Sigmoid colon (tissue), 6 donors: ENCODE measurements at regions not wholly inside any gene's neighbourhood (a gene's known extent, or its start where the extent isn't known, plus 50 kb on each side); places are given as distances from the start of the nearest gene placed in this dataset.
"Not testable (repeated sequence)": the region's sequence is repeated elsewhere in the genome, so short reads cannot be mapped to it uniquely, and the experiment has no call there.

ENCODE experiments used
- DNase-seq: peaks from one replicate; pipeline ENCODE4 v3.0.0-alpha.2; 2019
- H3K27ac ChIP-seq, 4 donors: fragments of 200-600 bp; sonication (generic); one replicate each; pipeline ENCODE4 v1.5.1; 2016 to 2019; ENCODE audit warnings: mild to moderate bottlenecking in 1 of 4
- H3K27me3 ChIP-seq, 3 donors: fragments of 200-600 bp; sonication (generic); one replicate each; pipeline ENCODE4 v1.5.1; 2019; ENCODE audit warnings: mild to moderate bottlenecking in 1 of 3
- H3K36me3 ChIP-seq, 4 donors: fragments of 200-600 bp; sonication (generic); one replicate each; pipeline ENCODE4 v1.5.1; 2016 to 2019
- H3K4me1 ChIP-seq, 4 donors: fragments of 200-600 bp; sonication (generic); one replicate each; pipeline ENCODE4 v1.5.1; 2017 to 2019
- H3K4me3 ChIP-seq, 4 donors: fragments of 200-600 bp; sonication (generic); one replicate each; pipeline ENCODE4 v1.5.1; 2017 to 2019; ENCODE audit warnings: mild to moderate bottlenecking in 2 of 4, moderate library complexity in 1 of 4
- H3K9me3 ChIP-seq, 4 donors: fragments of 200-600 bp in 3 of 4; sonication (generic) in 3 of 4; one replicate each; pipeline versions ENCODE4 v1.5.1 to v1.6.1; 2013 to 2019
- EP300 ChIP-seq, 4 donors: sonication (generic); formaldehyde crosslinking; IDR thresholded peaks; one replicate each; pipeline ENCODE4 v1.6.1; 2017; ENCODE audit warnings: antibody characterized with exemption in 4 of 4
- POLR2A ChIP-seq, 2 donors: fragments of 450-650 bp; IDR thresholded peaks; one replicate each; pipeline ENCODE4 v1.6.1; 2016; ENCODE audit warnings: antibody characterized with exemption in 2 of 2, mild to moderate bottlenecking in 2 of 2, moderate library complexity in 2 of 2
- POLR2AphosphoS5 ChIP-seq, 4 donors: sonication (generic); formaldehyde crosslinking; IDR thresholded peaks; one replicate each; pipeline ENCODE4 v1.6.1; 2017; ENCODE audit warnings: antibody characterized with exemption in 4 of 4
- WGBS, 2 donors: extraction: QIAGEN DNeasy Blood & Tissue Kit; methylation state at CpG; one replicate each; pipeline ENCODE4 v1.1.7; 2013; 5-methylcytosine and 5-hydroxymethylcytosine counted together
- intact Hi-C: fragments of 100-400 bp; cut with DNase I; formaldehyde crosslinking; loops from one replicate; pipeline ENCODE4 v1.15.1; 2023
- TF ChIP-seq, protein P1 (sequence below), 4 experiments: fragments of 450-650 bp in 3 of 4; fragments of 200-600 bp in 1 of 4; IDR thresholded peaks; one replicate each; pipeline ENCODE4 v1.5.1; 2016 to 2019; ENCODE audit warnings: antibody characterized with exemption in 4 of 4, mild to moderate bottlenecking in 3 of 4, moderate library complexity in 2 of 4
- donor health status: healthy with polysubstance abuse.
- donor health status: healthy.

DNA sequence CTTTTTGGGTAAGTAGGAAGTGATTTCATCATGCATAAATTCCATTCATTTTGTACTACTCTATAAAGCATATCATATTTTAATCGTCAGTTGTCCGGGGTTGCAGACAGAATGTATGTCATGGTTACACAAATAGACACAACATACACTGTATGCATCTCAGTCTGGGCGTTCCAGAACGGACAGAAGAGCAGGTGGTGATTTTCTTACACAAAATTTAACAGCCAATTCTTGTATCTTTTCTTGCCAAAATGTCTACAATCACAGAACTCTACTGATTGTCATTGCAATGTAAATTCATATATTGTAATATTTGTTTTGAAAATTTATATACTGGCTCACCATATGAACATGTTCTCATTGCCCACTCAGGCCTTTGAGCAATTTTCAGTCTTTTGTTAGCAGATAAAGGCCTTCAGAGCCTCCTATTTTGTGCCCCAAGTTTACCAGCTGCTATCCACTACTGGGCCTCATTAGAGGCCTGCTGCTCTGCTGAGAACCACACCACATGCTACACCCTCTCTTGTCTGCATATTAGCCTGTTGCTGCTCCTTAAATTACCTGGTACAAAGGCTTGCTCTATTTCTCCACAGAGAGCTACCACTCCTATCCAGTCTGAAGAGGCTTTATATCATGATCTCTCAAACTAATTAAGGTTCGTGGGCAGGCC lies 61.5 kb downstream of the PRDM13 start:
- no peak for DNase-seq
- H3K27ac ChIP-seq: no peak overlapping the region
- WGBS, 2 donors: 71 to 73% methylated on average over 5 of the region's 5 CpGs
- intact Hi-C loops: no loop called here
- H3K27me3 ChIP-seq: no peaks in the 10 kb centered on the region
- no peak overlapping the region for H3K4me3 ChIP-seq
- TF ChIP-seq POLR2AphosphoS5 (IDR thresholded peaks at IDR 0.05) (no peak), EP300 (IDR thresholded peaks at IDR 0.05) (no peak), POLR2A (IDR thresholded peaks at IDR 0.05) (no peak)
- TF ChIP-seq, protein P1, sequence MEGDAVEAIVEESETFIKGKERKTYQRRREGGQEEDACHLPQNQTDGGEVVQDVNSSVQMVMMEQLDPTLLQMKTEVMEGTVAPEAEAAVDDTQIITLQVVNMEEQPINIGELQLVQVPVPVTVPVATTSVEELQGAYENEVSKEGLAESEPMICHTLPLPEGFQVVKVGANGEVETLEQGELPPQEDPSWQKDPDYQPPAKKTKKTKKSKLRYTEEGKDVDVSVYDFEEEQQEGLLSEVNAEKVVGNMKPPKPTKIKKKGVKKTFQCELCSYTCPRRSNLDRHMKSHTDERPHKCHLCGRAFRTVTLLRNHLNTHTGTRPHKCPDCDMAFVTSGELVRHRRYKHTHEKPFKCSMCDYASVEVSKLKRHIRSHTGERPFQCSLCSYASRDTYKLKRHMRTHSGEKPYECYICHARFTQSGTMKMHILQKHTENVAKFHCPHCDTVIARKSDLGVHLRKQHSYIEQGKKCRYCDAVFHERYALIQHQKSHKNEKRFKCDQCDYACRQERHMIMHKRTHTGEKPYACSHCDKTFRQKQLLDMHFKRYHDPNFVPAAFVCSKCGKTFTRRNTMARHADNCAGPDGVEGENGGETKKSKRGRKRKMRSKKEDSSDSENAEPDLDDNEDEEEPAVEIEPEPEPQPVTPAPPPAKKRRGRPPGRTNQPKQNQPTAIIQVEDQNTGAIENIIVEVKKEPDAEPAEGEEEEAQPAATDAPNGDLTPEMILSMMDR (IDR thresholded peaks at IDR 0.05): no peak
- no peaks in the 10 kb centered on the region for H3K9me3 ChIP-seq
- no peaks in the 10 kb centered on the region for H3K36me3 ChIP-seq
- no peaks in the 10 kb centered on the region for H3K4me1 ChIP-seq

DNA sequence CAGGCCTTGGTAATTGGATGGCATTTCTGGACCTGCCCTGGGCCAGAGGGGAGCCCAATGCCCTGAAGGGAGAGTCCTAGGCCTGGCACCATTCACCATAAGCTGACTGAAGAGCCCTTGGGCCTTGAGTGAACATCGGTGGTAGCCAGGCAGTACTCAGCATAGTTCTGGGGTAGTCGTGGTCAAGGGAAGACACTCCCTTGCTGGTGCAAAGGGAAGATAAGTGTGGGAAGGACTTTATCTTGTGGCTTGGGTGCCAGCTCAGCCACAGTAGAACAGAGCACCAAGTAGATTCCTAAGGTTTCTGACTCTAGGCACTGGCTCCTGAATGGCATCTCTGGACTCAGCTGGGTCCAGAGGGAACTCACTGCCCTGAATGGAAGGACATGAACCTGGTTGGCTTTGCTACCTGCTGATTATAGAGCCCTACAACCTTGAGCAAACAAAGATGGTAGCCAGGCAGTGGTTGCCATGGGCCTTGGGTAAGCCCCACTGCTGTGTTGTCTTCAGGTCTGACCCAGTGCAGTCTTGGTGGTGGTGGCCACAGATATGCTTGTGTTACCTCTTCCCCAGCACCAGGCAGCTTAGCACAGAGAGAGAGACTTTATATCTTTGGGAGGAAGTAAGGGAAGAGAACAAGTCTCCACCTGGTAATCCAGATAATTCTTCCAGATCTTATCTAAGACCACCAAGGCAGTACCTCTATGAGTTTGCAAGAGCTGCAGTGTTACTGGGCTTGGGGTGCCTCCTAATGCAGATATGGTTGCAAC lies 83.5 kb downstream of the PRDM13 start:
- no peaks in the 10 kb centered on the region for H3K36me3 ChIP-seq
- no peaks in the 10 kb centered on the region for H3K4me1 ChIP-seq
- TF ChIP-seq POLR2AphosphoS5 (IDR thresholded peaks at IDR 0.05) (no peak), POLR2A (IDR thresholded peaks at IDR 0.05) (no peak), EP300 (IDR thresholded peaks at IDR 0.05) (no peak)
- TF ChIP-seq, protein P1 (IDR thresholded peaks at IDR 0.05): no peak
- intact Hi-C loops: no loop called here
- DNase-seq: no peak
- H3K27ac ChIP-seq: no peak overlapping the region
- WGBS, 2 donors: 82 to 87% methylated on average over 2 of the region's 2 CpGs
- no peaks in the 10 kb centered on the region for H3K27me3 ChIP-seq
- no peaks in the 10 kb centered on the region for H3K9me3 ChIP-seq
- H3K4me3 ChIP-seq: no peak overlapping the region

DNA sequence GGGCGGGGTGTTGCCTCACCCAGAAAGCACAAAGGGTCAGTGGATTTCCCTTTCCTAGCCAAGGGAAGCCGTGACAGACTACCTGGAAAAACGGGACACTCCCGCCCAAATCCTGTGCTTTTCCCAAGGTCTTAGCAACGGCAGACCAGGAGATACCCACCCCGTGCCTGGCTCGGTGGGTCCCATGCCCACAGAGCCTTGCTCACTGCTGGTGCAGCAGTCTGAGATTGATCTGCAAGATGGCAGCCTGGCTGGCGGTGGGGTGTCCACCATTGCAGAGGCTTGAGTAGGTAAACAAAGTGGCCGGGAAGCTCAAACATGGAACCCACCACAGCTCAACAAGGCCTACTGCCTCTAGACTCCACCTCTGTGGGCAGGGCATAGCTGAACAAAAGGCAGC lies 95.7 kb downstream of the PRDM13 start:
- H3K36me3 ChIP-seq, H3K4me1 ChIP-seq, H3K9me3 ChIP-seq, DNase-seq, H3K4me3 ChIP-seq, H3K27me3 ChIP-seq, H3K27ac ChIP-seq, intact Hi-C loops: not testable (repeated sequence)
- WGBS, 2 donors: 87 to 90% methylated on average over 9 of the region's 9 CpGs

- H3K4me1 ChIP-seq: no peaks in the 10 kb centered on the region
- H3K27ac ChIP-seq: no peak overlapping the region
- TF ChIP-seq POLR2A (IDR thresholded peaks at IDR 0.05): no peak
- TF ChIP-seq POLR2AphosphoS5 (IDR thresholded peaks at IDR 0.05): no peak
- TF ChIP-seq, protein P1 (IDR thresholded peaks at IDR 0.05): no peak
- TF ChIP-seq EP300 (IDR thresholded peaks at IDR 0.05): no peak
- intact Hi-C loops: no loop called here
- no peaks in the 10 kb centered on the region for H3K36me3 ChIP-seq
- H3K9me3 ChIP-seq: no peaks in the 10 kb centered on the region
- no peak overlapping the region for H3K4me3 ChIP-seq
- DNase-seq: no peak
- no peaks in the 10 kb centered on the region for H3K27me3 ChIP-seq
These were observed 102.4 kb downstream of the PRDM13 start for GRCh38 chr6:99709062-99709461.

DNA sequence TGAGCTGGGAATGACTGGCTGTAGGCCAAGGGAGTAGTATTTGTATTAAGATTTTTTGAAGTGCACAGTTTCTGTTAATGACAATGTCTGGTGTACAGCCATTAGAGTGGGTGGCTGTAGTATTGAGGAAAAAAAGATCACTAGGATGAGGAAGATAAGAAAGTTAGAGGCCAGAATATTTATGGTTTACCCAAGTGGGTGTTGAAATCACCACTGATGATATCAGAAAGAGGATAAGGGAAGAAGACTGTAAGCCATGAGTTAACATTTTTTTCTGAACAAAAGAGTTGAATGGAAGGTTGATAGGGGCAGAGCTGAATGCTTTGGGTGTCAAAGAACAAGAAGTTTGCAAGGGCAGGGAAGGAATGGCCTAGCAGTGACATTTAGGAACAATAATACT lies 104.7 kb downstream of the PRDM13 start:
- H3K4me1 ChIP-seq: no peaks in the 10 kb centered on the region
- H3K27me3 ChIP-seq: no peaks in the 10 kb centered on the region
- no peaks in the 10 kb centered on the region for H3K36me3 ChIP-seq
- H3K27ac ChIP-seq: no peak overlapping the region
- DNase-seq: no peak
- intact Hi-C loops: no loop called here
- no peaks in the 10 kb centered on the region for H3K9me3 ChIP-seq
- TF ChIP-seq, protein P1 (IDR thresholded peaks at IDR 0.05): no peak
- no peak for TF ChIP-seq POLR2AphosphoS5 (IDR thresholded peaks at IDR 0.05)
- TF ChIP-seq POLR2A (IDR thresholded peaks at IDR 0.05): no peak
- no peak for TF ChIP-seq EP300 (IDR thresholded peaks at IDR 0.05)
- H3K4me3 ChIP-seq: no peak overlapping the region
